GM19395 (cell line): ENCODE measurements at regions not wholly inside any gene's neighbourhood (a gene's known extent, or its start where the extent isn't known, plus 50 kb on each side); places are given as distances from the start of the nearest gene placed in this dataset.
A peak's percentile ranks its signal among the peaks of the same experiment; 100 is the strongest.
"Not testable (repeated sequence)": the region's sequence is repeated elsewhere in the genome, so short reads cannot be mapped to it uniquely, and the experiment has no call there.

ENCODE experiments used
- ATAC-seq: cut with Tn5 transposase; IDR thresholded peaks from one replicate; pipeline ENCODE4 v1.9.1; 2021; ENCODE audit warnings: mild to moderate bottlenecking, moderate library complexity; ENCODE audit not compliant: unreplicated experiment

GRCh38 chr15:22238959-22239805 lies 158.9 kb downstream of the OR4M2 start:
- not testable (repeated sequence) for ATAC-seq

DNA sequence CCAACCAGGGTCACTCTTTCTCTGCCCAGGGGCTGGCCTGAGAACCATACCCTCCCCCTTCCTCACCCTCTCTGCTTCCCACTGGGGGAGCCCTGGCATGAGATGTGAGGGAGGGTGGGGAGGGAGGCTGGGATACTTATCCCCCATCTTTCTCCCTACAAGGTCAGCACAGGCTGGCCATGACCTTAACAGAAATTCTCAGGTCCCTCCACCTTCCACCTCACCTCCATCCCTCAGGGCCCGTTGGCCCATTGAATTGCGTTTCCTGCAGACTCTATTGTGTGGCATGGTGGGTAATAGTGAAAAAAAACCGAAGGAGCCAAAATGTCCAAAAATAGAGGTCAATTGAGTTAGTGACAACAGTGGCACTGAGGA lies 159.5 kb downstream of the OR4M2 start:
- ATAC-seq, result no peak

GRCh38 chr15:22240403-22240802 lies 160.1 kb downstream of the OR4M2 start:
- no peak for ATAC-seq

- no peak for ATAC-seq
Observed at GRCh38 chr15:22240986-22241385, 160.7 kb downstream of the OR4M2 start.

DNA sequence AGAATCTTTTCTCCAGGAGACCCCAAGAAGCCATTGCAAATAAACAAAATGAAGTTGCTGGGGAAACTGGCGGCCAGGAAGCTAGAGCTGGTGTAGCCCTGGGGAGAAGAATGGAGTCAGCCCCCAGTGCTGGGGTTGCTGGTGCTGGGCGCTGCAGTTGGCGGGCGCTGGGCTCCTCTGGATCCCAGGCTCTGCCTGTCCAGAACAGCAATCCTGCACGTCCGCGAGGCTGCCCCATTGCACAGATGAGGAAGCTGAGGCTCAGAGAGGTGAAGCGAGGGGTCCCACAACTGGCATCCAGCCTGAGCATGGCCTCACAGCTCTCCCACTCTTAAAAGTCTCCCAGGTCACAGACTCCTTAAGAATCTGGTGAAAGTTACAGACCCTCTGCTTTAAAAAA lies 161.1 kb downstream of the OR4M2 start:
- no peak for ATAC-seq

DNA sequence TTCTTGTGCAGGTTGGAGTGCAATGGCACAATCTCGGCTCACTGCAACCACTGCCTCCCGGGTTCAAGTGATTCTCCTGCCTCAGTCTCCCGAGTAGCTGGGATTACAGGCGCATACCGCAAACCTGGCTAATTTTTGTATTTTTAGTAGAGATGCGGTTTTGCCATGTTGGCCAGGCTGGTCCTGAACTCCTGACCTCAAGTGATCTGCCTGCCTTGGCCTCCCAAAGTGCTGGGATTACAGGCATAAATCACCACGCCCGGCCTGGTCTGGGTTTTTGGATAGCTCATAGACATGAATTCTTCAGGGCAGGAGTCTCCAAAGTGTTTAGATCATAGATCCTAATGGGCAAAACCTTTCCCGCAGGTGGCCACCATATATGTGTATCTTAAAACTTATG lies 162.0 kb downstream of the OR4M2 start:
- not testable (repeated sequence) for ATAC-seq

GRCh38 chr15:22243440-22244130 lies 163.3 kb downstream of the OR4M2 start:
- ATAC-seq, result no peak

DNA sequence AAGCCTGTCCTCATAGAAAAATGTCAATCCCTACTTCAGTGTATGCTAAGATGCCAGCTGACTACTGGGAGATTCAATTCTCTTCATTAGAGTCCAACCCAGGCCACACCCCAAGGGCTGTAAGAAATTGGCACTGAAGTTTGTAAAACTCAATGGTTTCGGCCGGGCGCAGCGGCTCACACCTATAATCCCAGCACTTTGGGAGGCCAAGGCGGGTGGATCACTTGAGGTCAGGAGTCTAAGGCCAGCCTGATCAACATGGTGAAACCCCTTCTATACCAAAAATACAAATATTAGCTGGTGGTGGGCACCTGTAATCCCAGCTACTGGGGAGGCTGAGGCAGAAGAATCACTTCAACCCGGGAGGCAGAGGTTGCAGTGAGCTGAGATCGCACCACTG lies 169.2 kb downstream of the OR4M2 start:
- not testable (repeated sequence) for ATAC-seq

DNA sequence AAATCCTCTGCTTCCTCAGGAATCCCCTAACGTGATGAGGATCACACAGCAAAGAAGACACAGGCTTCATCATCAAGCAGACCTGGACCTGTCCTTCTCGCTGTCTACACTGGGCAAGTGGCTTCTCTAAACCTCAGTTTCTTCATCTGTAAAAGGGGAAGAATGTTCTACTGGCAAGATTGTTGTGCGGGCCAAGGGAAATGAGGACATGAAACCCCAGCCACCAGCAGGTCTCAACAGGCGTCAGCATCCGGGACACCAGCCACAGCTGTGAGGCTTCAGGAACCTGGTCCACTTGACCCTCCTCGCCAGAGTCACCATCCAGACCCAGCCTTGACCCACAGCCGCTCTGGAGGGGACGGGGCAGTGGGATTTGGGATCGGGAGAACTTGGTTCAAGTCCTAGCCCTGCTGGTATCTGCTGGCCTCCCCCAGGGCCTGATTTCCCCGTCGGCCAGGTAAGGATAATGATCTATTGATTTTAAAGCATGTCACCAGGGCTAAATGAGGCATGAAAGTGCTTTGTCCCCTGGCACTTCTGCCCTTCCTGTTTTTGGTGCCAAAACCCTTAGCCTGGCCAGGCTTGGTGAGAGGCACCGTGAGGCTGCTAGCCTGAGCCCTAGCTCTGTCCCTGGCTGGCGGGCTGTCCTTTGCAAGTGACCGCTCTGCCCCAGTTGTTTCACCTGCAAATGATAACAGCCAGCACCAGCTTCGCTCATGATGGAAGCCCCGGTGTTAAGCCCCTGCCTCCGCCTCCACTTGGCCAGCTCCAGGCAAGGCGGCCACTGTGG lies 170.4 kb downstream of the OR4M2 start:
- ATAC-seq, result not testable (repeated sequence)

GRCh38 chr15:22251422-22251821 lies 171.1 kb downstream of the OR4M2 start:
- no peak for ATAC-seq

DNA sequence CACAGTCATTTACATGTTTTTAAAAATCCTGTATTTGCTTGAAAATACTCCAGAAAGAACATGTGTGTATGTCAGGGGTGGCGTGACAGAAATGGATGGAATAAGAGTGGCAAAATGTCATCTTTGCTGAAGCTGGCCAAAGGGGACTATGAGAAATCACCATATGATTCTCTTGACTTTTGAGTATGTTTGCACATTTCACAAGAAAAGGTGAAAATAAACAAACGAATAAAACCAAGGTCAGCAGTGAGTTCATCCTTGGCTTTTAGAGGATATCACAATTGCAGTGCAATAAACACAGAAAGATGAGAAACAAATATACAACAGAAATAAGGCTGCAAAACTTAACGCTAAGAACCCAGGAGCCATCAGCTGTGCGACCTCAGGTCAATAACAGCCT lies 171.7 kb downstream of the OR4M2 start:
- ATAC-seq, result not testable (repeated sequence)

- not testable (repeated sequence) for ATAC-seq
Observed at GRCh38 chr15:22252521-22252920, 172.2 kb downstream of the OR4M2 start.

GRCh38 chr15:22253002-22253675 lies 172.8 kb downstream of the OR4M2 start:
- not testable (repeated sequence) for ATAC-seq

- ATAC-seq, result peak; percentile 82
Observed at GRCh38 chr15:22253676-22254408, 173.5 kb downstream of the OR4M2 start.

- ATAC-seq, result peak; percentile 48
Observed at GRCh38 chr15:22254409-22255045, 174.2 kb downstream of the OR4M2 start.

GRCh38 chr15:22255606-22256005 lies 175.3 kb downstream of the OR4M2 start:
- ATAC-seq, result not testable (repeated sequence)

DNA sequence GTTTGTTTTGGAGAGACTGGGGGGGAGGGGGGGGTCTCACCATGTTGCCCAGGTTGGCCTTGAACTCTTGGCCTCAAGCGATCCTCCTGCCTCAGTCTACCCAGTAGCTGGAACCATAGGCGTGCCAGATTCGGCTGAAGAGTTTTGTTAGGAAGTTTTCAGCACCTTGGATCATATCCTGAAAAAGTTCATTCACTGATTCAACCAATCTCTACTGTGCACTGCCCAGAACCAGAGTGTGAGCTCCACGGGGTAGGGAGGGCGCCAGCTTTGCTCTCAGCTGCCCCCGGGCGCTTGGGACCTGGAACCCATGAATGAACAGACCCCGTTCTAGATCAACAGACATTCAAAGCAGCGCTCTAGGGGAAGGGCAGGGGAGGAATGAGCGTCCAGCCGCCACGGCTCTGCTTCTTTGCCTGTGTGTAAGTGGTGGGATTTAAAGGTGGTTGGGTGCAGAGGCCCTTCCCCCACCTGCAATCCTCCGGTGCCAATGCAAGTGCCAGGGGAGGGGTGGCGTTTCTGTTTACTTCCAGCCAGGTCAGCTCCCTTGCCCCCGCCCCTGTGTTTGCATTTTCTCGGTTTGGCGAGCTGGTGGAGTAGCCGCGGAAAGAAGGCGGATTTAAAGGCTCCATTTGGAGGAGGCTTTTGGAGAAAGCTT lies 176.2 kb downstream of the OR4M2 start:
- ATAC-seq, result not testable (repeated sequence)

GRCh38 chr15:22257047-22258008 lies 177.0 kb downstream of the OR4M2 start:
- no peak for ATAC-seq
